Lower lobe of right lung (tissue), 2 donors: ENCODE measurements at regions not wholly inside any gene's neighbourhood (a gene's known extent, or its start where the extent isn't known, plus 50 kb on each side); places are given as distances from the start of the nearest gene placed in this dataset.

Source experiments
- ATAC-seq, 2 donors: fragments of 200-7000 bp; cut with Tn5 transposase; one replicate each; pipeline ENCODE4 v1.9.1; 2020 to 2022; ENCODE audit warnings: mild to moderate bottlenecking in 2 of 2, moderate library complexity in 2 of 2
- DNase-seq: peaks from one replicate; pipeline ENCODE4 v3.0.0-alpha.2; 2020
- H3K27ac ChIP-seq: fragments of 200-600 bp; one replicate; pipeline ENCODE4 v1.8.0; 2022
- H3K27me3 ChIP-seq: fragments of 200-600 bp; one replicate; pipeline ENCODE4 v1.8.0; 2022; ENCODE audit warnings: low read depth
- H3K36me3 ChIP-seq: fragments of 200-600 bp; one replicate; pipeline ENCODE4 v1.8.0; 2022; ENCODE audit warnings: mild to moderate bottlenecking
- H3K4me1 ChIP-seq: fragments of 200-600 bp; one replicate; pipeline ENCODE4 v1.8.0; 2022
- H3K4me3 ChIP-seq: fragments of 200-600 bp; one replicate; pipeline ENCODE4 v1.8.0; 2022; ENCODE audit warnings: mild to moderate bottlenecking
- H3K9me3 ChIP-seq: fragments of 200-600 bp; one replicate; pipeline ENCODE4 v1.8.0; 2022
- intact Hi-C: fragments of 100-400 bp; cut with DNase I; formaldehyde crosslinking; loops from one replicate; pipeline ENCODE4 v1.11.0; 2022
- TF ChIP-seq, protein P1 (sequence below): fragments of 200-600 bp; IDR thresholded peaks from one replicate; pipeline ENCODE4 v1.8.0; 2022; ENCODE audit warnings: antibody characterized with exemption, mild to moderate bottlenecking
- donor health status: DM: no; HTN: yes; CAD: no; lungs with severe emphysema.

DNA sequence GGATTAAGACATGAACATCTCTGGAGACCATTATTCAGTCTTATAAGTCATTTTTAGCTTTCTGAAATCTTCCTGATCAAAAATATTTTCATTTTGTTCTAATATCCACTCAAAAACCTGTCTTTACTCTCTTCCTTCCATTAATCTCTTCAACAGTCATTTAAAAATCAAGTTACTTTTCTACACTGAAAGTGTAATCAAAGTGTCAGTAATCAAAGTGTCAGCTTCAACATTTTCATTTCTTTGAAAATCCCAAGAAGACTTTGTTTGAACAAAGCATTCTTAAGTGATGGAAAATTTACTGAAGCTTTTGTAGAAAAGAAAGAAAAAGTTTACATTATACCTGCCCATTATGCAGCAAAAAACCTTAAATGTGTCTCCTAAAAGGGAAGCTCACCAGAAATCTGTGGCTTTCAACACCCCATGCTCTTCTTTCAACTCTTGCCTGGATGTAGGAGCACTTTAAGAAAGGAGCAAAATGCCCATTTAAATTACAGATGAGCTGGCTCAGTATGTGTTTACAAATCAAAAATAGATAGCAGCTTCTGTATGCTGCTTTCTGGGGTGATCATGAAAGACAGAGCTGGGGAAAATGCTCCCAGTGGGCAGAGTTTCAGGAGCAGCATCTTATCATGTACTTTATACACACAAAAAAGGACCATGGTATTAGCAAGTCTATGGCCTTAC is 260.8 kb upstream of the NCAM2 start:
- no peak overlapping the region for H3K27ac ChIP-seq
- intact Hi-C loops = no loop called here
- H3K27me3 ChIP-seq = no peaks in the 10 kb centered on the region
- no peaks in the 10 kb centered on the region for H3K36me3 ChIP-seq
- no peak overlapping the region for H3K4me3 ChIP-seq
- no peaks in the 10 kb centered on the region for H3K4me1 ChIP-seq
- no peaks in the 10 kb centered on the region for H3K9me3 ChIP-seq
- TF ChIP-seq, protein P1, sequence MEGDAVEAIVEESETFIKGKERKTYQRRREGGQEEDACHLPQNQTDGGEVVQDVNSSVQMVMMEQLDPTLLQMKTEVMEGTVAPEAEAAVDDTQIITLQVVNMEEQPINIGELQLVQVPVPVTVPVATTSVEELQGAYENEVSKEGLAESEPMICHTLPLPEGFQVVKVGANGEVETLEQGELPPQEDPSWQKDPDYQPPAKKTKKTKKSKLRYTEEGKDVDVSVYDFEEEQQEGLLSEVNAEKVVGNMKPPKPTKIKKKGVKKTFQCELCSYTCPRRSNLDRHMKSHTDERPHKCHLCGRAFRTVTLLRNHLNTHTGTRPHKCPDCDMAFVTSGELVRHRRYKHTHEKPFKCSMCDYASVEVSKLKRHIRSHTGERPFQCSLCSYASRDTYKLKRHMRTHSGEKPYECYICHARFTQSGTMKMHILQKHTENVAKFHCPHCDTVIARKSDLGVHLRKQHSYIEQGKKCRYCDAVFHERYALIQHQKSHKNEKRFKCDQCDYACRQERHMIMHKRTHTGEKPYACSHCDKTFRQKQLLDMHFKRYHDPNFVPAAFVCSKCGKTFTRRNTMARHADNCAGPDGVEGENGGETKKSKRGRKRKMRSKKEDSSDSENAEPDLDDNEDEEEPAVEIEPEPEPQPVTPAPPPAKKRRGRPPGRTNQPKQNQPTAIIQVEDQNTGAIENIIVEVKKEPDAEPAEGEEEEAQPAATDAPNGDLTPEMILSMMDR = no peak
- ATAC-seq (no peak), DNase-seq (no peak)

DNA sequence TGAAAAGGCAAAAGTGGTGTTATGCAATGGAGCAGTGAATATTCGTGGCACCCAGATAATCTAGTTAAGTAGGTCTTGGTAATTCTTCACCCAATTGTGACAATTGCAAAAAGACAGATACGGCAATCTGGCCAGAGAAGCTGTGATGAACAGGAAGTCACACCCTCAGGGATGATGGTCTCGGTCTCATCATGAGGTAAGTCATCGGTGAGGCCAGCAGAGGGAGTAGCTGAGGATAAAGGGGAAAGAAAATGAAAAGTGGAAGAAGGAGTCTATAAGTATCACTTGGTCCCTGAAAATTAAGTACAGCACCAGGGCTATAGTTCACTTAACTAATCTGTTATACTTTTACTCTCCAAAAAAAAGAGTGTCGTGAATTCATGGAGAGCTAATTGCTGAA is 258.8 kb upstream of the NCAM2 start:
- Histone ChIP-seq H3K4me3 (no peak overlapping the region), H3K27ac (no peak overlapping the region), H3K9me3 (no peaks in the 10 kb centered on the region), H3K27me3 (no peaks in the 10 kb centered on the region), H3K36me3 (no peaks in the 10 kb centered on the region), H3K4me1 (no peaks in the 10 kb centered on the region)
- intact Hi-C loops = no loop called here
- DNase-seq (no peak), ATAC-seq (no peak)
- TF ChIP-seq, protein P1 = no peak

DNA sequence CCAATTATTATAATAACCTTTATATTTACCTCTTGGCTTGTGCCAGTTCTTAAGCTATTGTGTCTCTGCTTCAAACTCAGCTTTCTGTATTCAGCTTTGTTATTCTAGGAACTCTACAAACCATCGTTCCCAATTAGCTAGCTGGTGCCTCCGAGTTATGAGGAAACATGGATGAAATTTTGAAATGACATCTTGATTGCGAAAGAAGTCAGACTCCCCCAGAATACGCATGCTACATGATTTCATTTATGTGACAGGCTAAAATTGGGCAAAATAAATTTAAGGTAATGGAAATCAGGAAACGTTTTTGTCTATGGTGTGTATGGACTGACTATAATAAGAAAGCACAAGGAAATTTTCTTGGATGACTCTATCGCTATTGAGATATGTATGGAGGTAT is 256.8 kb upstream of the NCAM2 start:
- ATAC-seq (no peak), DNase-seq (no peak)
- Histone ChIP-seq H3K4me1 (no peaks in the 10 kb centered on the region), H3K27ac (no peak overlapping the region), H3K4me3 (no peak overlapping the region), H3K9me3 (no peaks in the 10 kb centered on the region), H3K27me3 (no peaks in the 10 kb centered on the region), H3K36me3 (no peaks in the 10 kb centered on the region)
- TF ChIP-seq, protein P1 = no peak
- intact Hi-C loops = no loop called here

DNA sequence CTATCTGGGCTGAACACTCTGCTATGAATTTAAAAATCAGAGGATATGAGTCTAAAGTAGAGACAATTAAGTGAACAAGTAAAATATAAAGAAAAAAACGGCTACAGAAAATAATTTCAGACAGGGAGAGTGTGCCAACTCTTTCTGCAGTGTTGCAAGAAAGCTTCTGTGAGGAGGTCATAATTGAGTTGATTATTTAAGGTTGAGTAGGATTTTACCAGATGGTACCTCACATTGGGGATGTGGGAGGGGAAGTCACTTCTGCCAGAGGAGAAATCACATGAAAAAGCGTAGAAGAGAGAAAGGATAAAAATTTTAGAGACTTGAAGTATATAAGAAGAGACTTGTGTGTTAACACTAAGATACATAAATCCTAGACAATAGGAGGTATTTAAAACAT is 238.0 kb upstream of the NCAM2 start:
- H3K9me3 ChIP-seq = no peaks in the 10 kb centered on the region
- ATAC-seq (no peak), DNase-seq (no peak)
- intact Hi-C loops = no loop called here
- no peaks in the 10 kb centered on the region for H3K36me3 ChIP-seq
- H3K27me3 ChIP-seq = no peaks in the 10 kb centered on the region
- TF ChIP-seq, protein P1 = no peak
- no peaks in the 10 kb centered on the region for H3K4me1 ChIP-seq
- H3K27ac ChIP-seq = no peak overlapping the region
- H3K4me3 ChIP-seq = no peak overlapping the region

DNA sequence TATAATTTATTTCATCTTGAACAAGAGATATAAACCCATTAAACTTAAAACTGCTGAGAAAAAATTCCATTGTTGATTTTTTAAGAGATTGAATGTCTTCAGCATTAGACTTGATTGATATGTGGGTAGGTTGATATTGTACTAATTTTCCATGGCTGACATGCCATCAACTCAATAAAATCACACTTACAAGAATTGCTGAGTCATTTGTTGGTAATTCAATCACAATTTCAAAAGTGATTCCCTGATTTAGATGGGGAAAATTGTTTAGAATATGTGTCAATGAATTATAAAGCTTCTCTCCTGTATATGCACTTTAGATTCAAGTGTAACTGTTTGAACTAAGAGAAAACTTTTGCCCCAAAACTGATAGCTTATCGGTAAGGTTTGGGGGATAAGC is 223.5 kb upstream of the NCAM2 start:
- no peaks in the 10 kb centered on the region for H3K27me3 ChIP-seq
- no peaks in the 10 kb centered on the region for H3K4me1 ChIP-seq
- H3K36me3 ChIP-seq = no peaks in the 10 kb centered on the region
- TF ChIP-seq, protein P1 = no peak
- intact Hi-C loops = no loop called here
- H3K27ac ChIP-seq = no peak overlapping the region
- no peaks in the 10 kb centered on the region for H3K9me3 ChIP-seq
- no peak for ATAC-seq
- DNase-seq = no peak
- no peak overlapping the region for H3K4me3 ChIP-seq
